Gastroesophageal sphincter (tissue), 4 donors: ENCODE measurements at regions not wholly inside any gene's neighbourhood (a gene's known extent, or its start where the extent isn't known, plus 50 kb on each side); places are given as distances from the start of the nearest gene placed in this dataset.

ENCODE experiments used
- ATAC-seq: fragments of 150-250 bp; one replicate; pipeline ENCODE4 v1.9.1; 2016; ENCODE audit warnings: mild to moderate bottlenecking, moderate library complexity
- H3K27ac ChIP-seq, 4 donors: fragments of 200-600 bp; sonication (generic) in 3 of 4; 1 replicate in 3 of 4; 2 replicates in 1 of 4; pipeline ENCODE4 v1.5.1; 2016 to 2019
- H3K27me3 ChIP-seq: fragments of 200-600 bp; sonication (generic); one replicate; pipeline ENCODE4 v1.5.1; 2019
- H3K36me3 ChIP-seq, 2 donors: fragments of 200-600 bp; sonication (generic); one replicate each; pipeline ENCODE4 v1.5.1; 2019; ENCODE audit warnings: control low read depth in 1 of 2
- H3K4me1 ChIP-seq, 3 donors: fragments of 200-600 bp; sonication (generic); 1 replicate in 2 of 3; 2 replicates in 1 of 3; pipeline ENCODE4 v1.5.1; 2016 to 2019; ENCODE audit warnings: control low read depth in 2 of 3
- H3K4me3 ChIP-seq, 2 donors: fragments of 200-600 bp; sonication (generic); one replicate each; pipeline ENCODE4 v1.5.1; 2019; ENCODE audit warnings: mild to moderate bottlenecking in 1 of 2, moderate library complexity in 1 of 2
- H3K9me3 ChIP-seq, 3 donors: fragments of 200-600 bp; sonication (generic); one replicate each; pipeline ENCODE4 v1.5.1; 2017 to 2019; ENCODE audit warnings: control low read depth in 2 of 3
- CTCF ChIP-seq, 4 experiments: fragments of 200-600 bp in 2 of 4; fragments of 450-650 bp in 2 of 4; sonication (generic) in 1 of 4; IDR thresholded peaks; one replicate each; pipeline ENCODE4 v1.5.1; 2017 to 2019; ENCODE audit warnings: antibody characterized with exemption in 4 of 4, mild to moderate bottlenecking in 2 of 4, moderate library complexity in 2 of 4
- EP300 ChIP-seq: sonication (generic); formaldehyde crosslinking; IDR thresholded peaks from one replicate; pipeline ENCODE4 v1.6.1; 2017; ENCODE audit warnings: antibody characterized with exemption, mild to moderate bottlenecking
- POLR2A ChIP-seq, 2 donors: fragments of 450-650 bp; IDR thresholded peaks; one replicate each; pipeline ENCODE4 v1.6.1; 2017; ENCODE audit warnings: antibody characterized with exemption in 2 of 2, mild to moderate bottlenecking in 2 of 2, moderate library complexity in 1 of 2
- POLR2AphosphoS5 ChIP-seq: sonication (generic); formaldehyde crosslinking; IDR thresholded peaks from one replicate; pipeline ENCODE4 v1.6.1; 2017; ENCODE audit warnings: antibody characterized with exemption
- WGBS, 2 donors: methylation state at CpG; one replicate each; pipeline ENCODE4 v1.1.5; 2018; ENCODE audit warnings: low coverage in 1 of 2; 5-methylcytosine and 5-hydroxymethylcytosine counted together

GRCh38 chr17:70581459-70581858 is 412.1 kb downstream of the KCNJ2 start:
- Histone ChIP-seq H3K4me3 (no peak overlapping the region), H3K36me3 (no peaks in the 10 kb centered on the region), H3K9me3 (peaks cover 0 to 7% (median 0%) of the 10 kb centered on the region in 3 donors), H3K27ac (no peak overlapping the region), H3K4me1 (no peaks in the 10 kb centered on the region), H3K27me3 (peaks cover 9% of the 10 kb centered on the region)
- 73 to 82% methylated on average over 3 of the region's 3 CpGs for WGBS, 2 donors
- TF ChIP-seq EP300 (no peak), POLR2A (IDR thresholded peaks at IDR 0.05) (no peak), POLR2AphosphoS5 (no peak), CTCF (IDR thresholded peaks at IDR 0.05) (no peak)
- no peak for ATAC-seq

DNA sequence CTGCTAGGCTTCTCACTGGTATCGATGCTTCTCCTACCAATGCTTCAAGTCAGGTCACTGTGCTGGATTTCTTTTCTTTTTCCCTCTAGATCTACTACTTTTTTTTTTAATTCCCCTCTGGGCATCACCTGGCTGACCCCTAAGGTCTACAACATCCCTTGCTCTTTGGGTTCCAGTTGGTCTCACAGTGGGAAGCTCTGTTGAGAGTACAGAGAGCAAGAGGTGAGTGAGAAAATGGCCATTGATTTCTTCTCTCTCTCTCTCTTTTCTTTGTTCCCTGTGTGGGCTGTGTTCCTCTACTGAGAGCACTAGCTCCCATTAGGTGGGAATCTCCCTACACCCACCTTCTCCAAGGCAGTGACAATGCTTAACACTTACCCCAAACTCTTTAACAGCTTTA is 413.4 kb downstream of the KCNJ2 start:
- no peaks in the 10 kb centered on the region for H3K4me1 ChIP-seq
- no peak overlapping the region for H3K27ac ChIP-seq
- peaks cover 0 to 7% (median 0%) of the 10 kb centered on the region in 3 donors for H3K9me3 ChIP-seq
- 15 to 38% methylated on average over 1 of the region's 1 CpG for WGBS, 2 donors
- H3K36me3 ChIP-seq: no peaks in the 10 kb centered on the region
- TF ChIP-seq POLR2A (IDR thresholded peaks at IDR 0.05) (no peak), EP300 (no peak), POLR2AphosphoS5 (no peak), CTCF (IDR thresholded peaks at IDR 0.05) (no peak)
- H3K27me3 ChIP-seq: no peaks in the 10 kb centered on the region
- H3K4me3 ChIP-seq: no peak overlapping the region
- no peak for ATAC-seq

DNA sequence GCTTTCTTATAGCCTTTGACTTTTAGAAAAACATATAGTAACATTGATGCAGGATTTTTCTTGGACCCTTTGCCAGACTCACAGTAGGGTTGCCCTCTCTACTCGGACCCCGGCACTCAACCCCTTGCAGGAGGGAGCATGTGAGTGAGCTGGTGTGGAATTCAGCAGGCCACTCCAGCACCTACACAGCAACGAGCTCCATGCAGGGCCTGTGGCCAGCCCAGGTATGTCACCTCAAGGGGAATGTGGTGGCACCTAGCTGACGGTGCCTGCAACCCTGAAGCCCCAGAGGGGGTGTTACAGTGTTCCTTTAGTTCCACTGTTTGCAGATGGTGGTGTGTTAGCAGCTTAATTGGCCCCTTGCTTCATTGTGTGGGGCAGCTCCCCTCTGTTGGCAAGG is 414.9 kb downstream of the KCNJ2 start:
- no peak for TF ChIP-seq CTCF (IDR thresholded peaks at IDR 0.05)
- TF ChIP-seq POLR2AphosphoS5: no peak
- TF ChIP-seq POLR2A (IDR thresholded peaks at IDR 0.05): no peak
- no peak for TF ChIP-seq EP300
- no peak for ATAC-seq
- Histone ChIP-seq H3K4me1 (no peaks in the 10 kb centered on the region), H3K36me3 (no peaks in the 10 kb centered on the region), H3K9me3 (peaks cover 0 to 7% (median 0%) of the 10 kb centered on the region in 3 donors), H3K4me3 (no peak overlapping the region), H3K27me3 (no peaks in the 10 kb centered on the region), H3K27ac (no peak overlapping the region)
- 80% methylated on average over 2 of the region's 4 CpGs; no CpG with 5 or more reads in 1 of the 2 donors for WGBS, 2 donors

- Histone ChIP-seq H3K27me3 (no peaks in the 10 kb centered on the region), H3K27ac (no peak overlapping the region), H3K36me3 (no peaks in the 10 kb centered on the region), H3K9me3 (peaks cover 0 to 7% (median 0%) of the 10 kb centered on the region in 3 donors), H3K4me3 (no peak overlapping the region), H3K4me1 (no peaks in the 10 kb centered on the region)
- WGBS, 2 donors: 93 to 100% methylated on average over 1 to 2 of the region's 2 CpGs
- ATAC-seq: no peak
- no peak for TF ChIP-seq CTCF (IDR thresholded peaks at IDR 0.05)
- no peak for TF ChIP-seq POLR2A (IDR thresholded peaks at IDR 0.05)
- TF ChIP-seq POLR2AphosphoS5: no peak
- no peak for TF ChIP-seq EP300
Observed at GRCh38 chr17:70588003-70588402, 418.7 kb downstream of the KCNJ2 start.

DNA sequence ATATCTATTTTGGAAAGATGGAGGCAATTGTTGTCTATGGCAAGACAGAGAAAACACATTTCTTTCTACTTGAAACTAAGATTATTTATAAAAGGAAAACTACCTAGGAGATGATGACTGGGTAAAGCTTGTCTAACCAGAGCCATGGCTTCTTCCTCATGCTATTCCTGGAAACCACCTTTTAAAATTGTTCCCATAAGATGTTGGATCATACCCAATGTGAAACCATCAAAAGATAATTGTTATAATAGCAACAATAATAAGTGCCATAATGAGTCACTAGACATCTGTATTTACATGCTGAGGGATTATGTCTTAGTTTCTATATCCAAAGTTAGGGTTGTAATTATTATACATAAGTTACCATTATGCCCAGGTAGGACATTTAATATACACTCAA is 428.4 kb downstream of the KCNJ2 start:
- no peak overlapping the region for H3K4me3 ChIP-seq
- H3K27me3 ChIP-seq: no peaks in the 10 kb centered on the region
- ATAC-seq: no peak
- no peaks in the 10 kb centered on the region for H3K9me3 ChIP-seq
- H3K27ac ChIP-seq: no peak overlapping the region
- no peaks in the 10 kb centered on the region for H3K36me3 ChIP-seq
- TF ChIP-seq POLR2A (IDR thresholded peaks at IDR 0.05) (no peak), POLR2AphosphoS5 (no peak), EP300 (no peak), CTCF (IDR thresholded peaks at IDR 0.05) (no peak)
- H3K4me1 ChIP-seq: no peaks in the 10 kb centered on the region
